PC-3 (cell line): ENCODE measurements at regions not wholly inside any gene's neighbourhood (a gene's known extent, or its start where the extent isn't known, plus 50 kb on each side); places are given as distances from the start of the nearest gene placed in this dataset.

Source experiments
- ATAC-seq: fragments of 200-7000 bp; cut with Tn5 transposase; 2 replicates; pipeline ENCODE4 v1.9.1; 2020; ENCODE audit warnings: mild to moderate bottlenecking, moderate library complexity
- BruUV-seq: library from RNA; stranded (reverse); fragments of 400-500 nt; replicated peaks from 2 replicates; lab custom pipeline; 2021; lab: Mats Ljungman, UMichigan
- CTCF ChIA-PET: fragments of 300-600 bp; sonication (Branson Sonifier 250); formaldehyde crosslinking; loops from one replicate; lab custom pipeline; 2022; ENCODE audit warnings: antibody characterized with exemption; lab: Charles Lee
- POLR2A ChIA-PET: fragments of 300-600 bp; sonication (Branson Sonifier 250); formaldehyde crosslinking; loops from one replicate; lab custom pipeline; 2022; ENCODE audit warnings: antibody characterized with exemption; ENCODE audit not compliant: unreplicated experiment; lab: Charles Lee
- DNase-seq: peaks from one replicate; pipeline ENCODE4 v3.0.0-alpha.2; 2015
- H2AFZ ChIP-seq: fragments of 300-600 bp; sonication (generic); 2 replicates; pipeline ENCODE4 v1.6.0; 2016; ENCODE audit warnings: antibody characterized with exemption, low read length
- H3F3A ChIP-seq: fragments of 300-600 bp; sonication (generic); one replicate; pipeline ENCODE4 v1.6.0; 2017; ENCODE audit warnings: antibody characterized with exemption, low read length, control low read depth, mild to moderate bottlenecking; ENCODE audit not compliant: unreplicated experiment
- H3K27ac ChIP-seq: fragments of 300-600 bp; sonication (generic); 2 replicates; pipeline ENCODE4 v1.5.1; 2016; ENCODE audit warnings: mild to moderate bottlenecking, low read length
- H3K27me3 ChIP-seq: fragments of 300-600 bp; sonication (generic); 2 replicates; pipeline ENCODE4 v1.6.1; 2016; ENCODE audit warnings: low read length, mixed read lengths
- H3K36me3 ChIP-seq: fragments of 300-600 bp; sonication (generic); 2 replicates; pipeline ENCODE4 v1.6.1; 2016; ENCODE audit warnings: low read depth, mixed run types, low read length, mixed read lengths
- H3K4me1 ChIP-seq: fragments of 300-600 bp; sonication (generic); 2 replicates; pipeline ENCODE4 v1.5.1; 2016; ENCODE audit warnings: low read length; ENCODE audit not compliant: insufficient read depth
- H3K4me2 ChIP-seq: fragments of 300-600 bp; sonication (generic); 2 replicates; pipeline ENCODE4 v1.6.0; 2016; ENCODE audit warnings: low read length
- H3K4me3 ChIP-seq: fragments of 300-600 bp; sonication (generic); 2 replicates; pipeline ENCODE4 v1.5.1; 2016; ENCODE audit warnings: mild to moderate bottlenecking, low read length, mixed read lengths
- H3K79me2 ChIP-seq: fragments of 300-600 bp; sonication (generic); 2 replicates; pipeline ENCODE4 v1.6.1; 2017; ENCODE audit warnings: low read length, mixed read lengths
- H3K9ac ChIP-seq: fragments of 300-600 bp; sonication (generic); 2 replicates; pipeline ENCODE4 v1.6.0; 2016; ENCODE audit warnings: mild to moderate bottlenecking, low read length
- H3K9me2 ChIP-seq: fragments of 300-600 bp; sonication (generic); replicated peaks from 2 replicates; pipeline ENCODE4 v1.6.1; 2016; ENCODE audit warnings: mixed run types, low read length, mixed read lengths
- H3K9me3 ChIP-seq: fragments of 300-600 bp; sonication (generic); 2 replicates; pipeline ENCODE4 v1.6.1; 2016; ENCODE audit warnings: low read length, mixed read lengths
- H4K20me1 ChIP-seq: fragments of 300-600 bp; sonication (generic); 2 replicates; pipeline ENCODE4 v1.6.1; 2016; ENCODE audit warnings: low read length, mixed read lengths
- CTCF ChIP-seq: fragments of 300-600 bp; sonication (generic); conservative IDR thresholded peaks from 2 replicates; pipeline ENCODE4 v1.5.1; 2017; ENCODE audit warnings: antibody characterized with exemption, low read depth, mild to moderate bottlenecking, low read length
- EZH2 ChIP-seq: fragments of 300-600 bp; sonication (generic); IDR thresholded peaks from one replicate; pipeline ENCODE4 v1.6.1; 2017; ENCODE audit warnings: antibody characterized with exemption, mild to moderate bottlenecking, low read length; ENCODE audit not compliant: unreplicated experiment
- EZH2phosphoT487 ChIP-seq: fragments of 300-600 bp; sonication (generic); IDR thresholded peaks from 2 replicates; pipeline ENCODE4 v1.6.1; 2018; ENCODE audit warnings: mild to moderate bottlenecking, antibody characterized with exemption, low read length, borderline replicate concordance
- intact Hi-C: fragments of 100-400 bp; cut with micrococcal nuclease; formaldehyde crosslinking; loops from 2 replicates; pipeline ENCODE4 v1.9.0; 2023

- no peak overlapping the region for H3K4me2 ChIP-seq
- no peaks in the 10 kb centered on the region for H3K9me2 ChIP-seq
- no peaks in the 10 kb centered on the region for H3F3A ChIP-seq
- intact Hi-C loops = no loop called here
- BruUV-seq = no TSS peak
- no peak overlapping the region for H2AFZ ChIP-seq
- H3K79me2 ChIP-seq = no peaks in the 10 kb centered on the region
- ATAC-seq = no peak
- H3K27me3 ChIP-seq = no peaks in the 10 kb centered on the region
- no peaks in the 10 kb centered on the region for H3K4me1 ChIP-seq
- no peaks in the 10 kb centered on the region for H3K36me3 ChIP-seq
- POLR2A ChIA-PET = no interaction called here
- no peak overlapping the region for H3K27ac ChIP-seq
- H4K20me1 ChIP-seq = no peaks in the 10 kb centered on the region
- H3K4me3 ChIP-seq = no peak overlapping the region
- H3K9ac ChIP-seq = no peak overlapping the region
- TF ChIP-seq EZH2phosphoT487 (no peak), CTCF (no peak), EZH2 (no peak)
- H3K9me3 ChIP-seq = no peaks in the 10 kb centered on the region
- DNase-seq = no peak
- CTCF ChIA-PET = no interaction called here
Observed at GRCh38 chr5:116911074-116911473, 336.5 kb upstream of the SEMA6A start.

DNA sequence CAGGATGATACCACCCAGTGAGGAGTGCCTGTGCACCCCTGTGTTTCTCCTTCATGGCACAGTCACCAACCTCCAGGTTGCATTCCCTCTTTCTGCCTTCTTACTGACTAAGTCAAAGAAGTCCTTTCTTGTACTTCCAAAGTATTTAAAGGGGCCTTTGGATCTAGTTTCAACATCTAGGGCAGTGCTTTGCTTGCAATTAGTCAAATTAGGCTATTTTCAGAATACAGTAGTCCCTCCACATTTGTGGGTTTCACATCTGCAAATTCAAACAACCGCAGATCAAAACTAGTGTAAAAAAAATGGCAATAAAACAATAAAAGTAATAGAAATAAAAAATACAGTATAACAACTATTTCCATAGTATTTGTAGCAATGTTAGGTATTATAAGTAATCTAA lies 333.9 kb upstream of the SEMA6A start:
- no peak for TF ChIP-seq CTCF
- TF ChIP-seq EZH2 = no peak
- no peak for TF ChIP-seq EZH2phosphoT487
- no peak for ATAC-seq
- no peaks in the 10 kb centered on the region for H3K79me2 ChIP-seq
- H3K4me2 ChIP-seq = no peak overlapping the region
- ChIA-PET POLR2A (no interaction called here), CTCF (no interaction called here)
- no peaks in the 10 kb centered on the region for H3K27me3 ChIP-seq
- H3K36me3 ChIP-seq = no peaks in the 10 kb centered on the region
- no peaks in the 10 kb centered on the region for H3F3A ChIP-seq
- no TSS peak for BruUV-seq
- intact Hi-C loops = no loop called here
- no peaks in the 10 kb centered on the region for H3K4me1 ChIP-seq
- H3K9ac ChIP-seq = no peak overlapping the region
- no peak overlapping the region for H3K4me3 ChIP-seq
- no peak for DNase-seq
- H4K20me1 ChIP-seq = no peaks in the 10 kb centered on the region
- no peaks in the 10 kb centered on the region for H3K9me2 ChIP-seq
- no peak overlapping the region for H3K27ac ChIP-seq
- H3K9me3 ChIP-seq = no peaks in the 10 kb centered on the region
- H2AFZ ChIP-seq = no peak overlapping the region

GRCh38 chr5:116905885-116906284 lies 331.3 kb upstream of the SEMA6A start:
- H3K4me1 ChIP-seq = no peaks in the 10 kb centered on the region
- no TSS peak for BruUV-seq
- no peak overlapping the region for H3K4me3 ChIP-seq
- no peak overlapping the region for H3K9ac ChIP-seq
- ATAC-seq = no peak
- ChIA-PET POLR2A (no interaction called here), CTCF (no interaction called here)
- no peak overlapping the region for H2AFZ ChIP-seq
- no peaks in the 10 kb centered on the region for H4K20me1 ChIP-seq
- H3K9me2 ChIP-seq = no peaks in the 10 kb centered on the region
- H3F3A ChIP-seq = no peaks in the 10 kb centered on the region
- H3K27me3 ChIP-seq = no peaks in the 10 kb centered on the region
- no peaks in the 10 kb centered on the region for H3K79me2 ChIP-seq
- intact Hi-C loops = no loop called here
- H3K27ac ChIP-seq = no peak overlapping the region
- no peak for TF ChIP-seq EZH2
- no peak for TF ChIP-seq CTCF
- TF ChIP-seq EZH2phosphoT487 = no peak
- no peaks in the 10 kb centered on the region for H3K36me3 ChIP-seq
- H3K9me3 ChIP-seq = no peaks in the 10 kb centered on the region
- H3K4me2 ChIP-seq = no peak overlapping the region
- DNase-seq = no peak
